Thyroid gland (tissue), 4 donors: ENCODE measurements at regions not wholly inside any gene's neighbourhood (a gene's known extent, or its start where the extent isn't known, plus 50 kb on each side); places are given as distances from the start of the nearest gene placed in this dataset.

Source experiments
- DNase-seq, 2 donors: peaks; one replicate each; pipeline ENCODE4 v3.0.0-alpha.2; 2019
- H3K27ac ChIP-seq, 3 donors: fragments of 200-600 bp; sonication (generic); 1 replicate in 2 of 3; 2 replicates in 1 of 3; pipeline ENCODE4 v1.5.1; 2016 to 2019; ENCODE audit warnings: mild to moderate bottlenecking in 1 of 3, moderate library complexity in 1 of 3
- H3K27me3 ChIP-seq: fragments of 200-600 bp; sonication (generic); one replicate; pipeline ENCODE4 v1.5.1; 2019
- H3K36me3 ChIP-seq, 2 donors: fragments of 200-600 bp; sonication (generic); one replicate each; pipeline ENCODE4 v1.5.1; 2016 to 2019
- H3K4me1 ChIP-seq, 2 donors: fragments of 200-600 bp; sonication (generic); one replicate each; pipeline ENCODE4 v1.5.1; 2017 to 2019
- H3K4me3 ChIP-seq, 3 donors: fragments of 200-600 bp; sonication (generic); replicated peaks in 1 of 3; 1 replicate in 2 of 3; 2 replicates in 1 of 3; pipeline ENCODE4 v1.5.1; 2016; ENCODE audit warnings: mild to moderate bottlenecking in 1 of 3
- H3K9me3 ChIP-seq: fragments of 200-600 bp; sonication (generic); one replicate; pipeline ENCODE4 v1.5.1; 2017
- CTCF ChIP-seq, 6 experiments: fragments of 200-600 bp in 3 of 6; fragments of 450-650 bp in 3 of 6; sonication (generic) in 3 of 6; IDR thresholded peaks; one replicate each; pipeline ENCODE4 v1.5.1; 2016 to 2019; ENCODE audit warnings: antibody characterized with exemption in 6 of 6, mild to moderate bottlenecking in 2 of 6, inconsistent platforms in 1 of 6, moderate library complexity in 1 of 6
- POLR2A ChIP-seq, 2 donors: fragments of 450-650 bp; IDR thresholded peaks; one replicate each; pipeline ENCODE4 v1.6.1; 2017; ENCODE audit warnings: antibody characterized with exemption in 2 of 2, mild to moderate bottlenecking in 2 of 2, moderate library complexity in 1 of 2
- whole genome bisulfite sequencing, 2 donors: methylation state at CpG; one replicate each; pipeline ENCODE4 v1.1.5; 2017; 5-methylcytosine and 5-hydroxymethylcytosine counted together
- intact Hi-C: fragments of 100-400 bp; cut with DNase I; formaldehyde crosslinking; loops from one replicate; pipeline ENCODE4 v1.15.1; 2023

DNA sequence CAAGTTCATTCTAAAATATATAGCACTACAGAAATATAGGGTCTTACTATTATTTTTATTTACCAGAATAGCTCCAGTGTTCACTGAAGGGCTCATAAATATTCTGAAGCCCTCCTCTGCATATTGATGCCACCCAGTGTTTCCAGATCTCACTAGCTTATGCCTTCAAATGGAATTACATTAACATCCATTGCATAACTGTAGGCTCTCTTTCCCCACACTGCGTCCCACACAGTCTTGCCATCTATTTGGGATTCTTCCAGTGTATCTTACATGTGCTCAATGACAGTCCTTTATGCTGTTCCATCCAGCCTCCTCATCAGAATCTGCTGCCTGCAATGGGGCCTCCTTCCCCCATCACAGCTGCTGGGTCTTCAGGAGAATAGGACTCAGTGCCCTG lies 137.2 kb downstream of the CYSLTR2 start:
- Histone ChIP-seq H3K36me3 (no peaks in the 10 kb centered on the region), H3K4me3 (no peak overlapping the region), H3K27ac (no peak overlapping the region), H3K27me3 (no peaks in the 10 kb centered on the region), H3K9me3 (no peaks in the 10 kb centered on the region), H3K4me1 (no peaks in the 10 kb centered on the region)
- intact Hi-C loops: no loop called here
- WGBS, 2 donors: 93 to 97% methylated on average over 1 of the region's 1 CpG
- no peak for TF ChIP-seq CTCF (IDR thresholded peaks at IDR 0.05)
- TF ChIP-seq POLR2A (IDR thresholded peaks at IDR 0.05): no peak
- no peak for DNase-seq

DNA sequence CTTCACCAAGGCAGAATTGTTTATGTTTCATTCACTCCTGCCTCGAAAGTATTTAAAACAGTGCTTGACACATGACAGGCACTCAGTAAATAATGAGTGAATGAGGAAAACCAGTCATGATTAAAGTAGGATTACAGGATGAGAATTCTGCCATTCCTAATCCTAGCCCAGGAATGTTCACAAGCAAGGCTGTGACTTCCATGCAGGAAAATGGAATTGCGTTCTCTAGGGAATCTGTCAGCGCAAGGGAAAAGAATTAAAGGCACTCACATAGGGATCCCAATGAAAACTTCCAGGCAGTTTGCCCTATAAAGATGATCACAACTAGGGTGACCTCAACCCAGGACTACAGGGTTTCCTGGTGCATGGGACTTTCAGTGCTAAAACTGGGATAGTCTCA lies 143.4 kb downstream of the CYSLTR2 start:
- Histone ChIP-seq H3K27ac (no peak overlapping the region), H3K27me3 (no peaks in the 10 kb centered on the region), H3K4me3 (no peak overlapping the region), H3K36me3 (no peaks in the 10 kb centered on the region), H3K9me3 (no peaks in the 10 kb centered on the region), H3K4me1 (no peaks in the 10 kb centered on the region)
- no peak for TF ChIP-seq CTCF (IDR thresholded peaks at IDR 0.05)
- TF ChIP-seq POLR2A (IDR thresholded peaks at IDR 0.05): no peak
- WGBS, 2 donors: 47 to 51% methylated on average over 3 of the region's 3 CpGs
- intact Hi-C loops: no loop called here
- no peak for DNase-seq

DNA sequence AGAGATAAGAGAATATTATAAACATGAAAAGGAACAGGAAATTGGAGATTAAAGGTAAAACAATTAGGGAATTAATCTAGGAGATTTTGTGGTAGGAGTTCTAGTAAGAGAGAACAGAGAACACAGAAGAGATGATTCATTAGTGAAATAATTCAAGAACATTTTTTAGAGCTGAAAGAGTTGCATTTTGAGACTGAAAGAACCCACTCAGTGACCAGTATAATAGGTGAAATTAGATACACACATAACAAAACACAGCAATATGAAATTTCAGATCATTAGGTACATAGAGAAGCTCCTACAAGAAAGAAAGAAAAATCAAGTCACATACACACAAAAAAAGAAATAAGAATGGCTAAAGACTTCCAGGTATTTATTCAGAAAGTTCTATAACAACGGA lies 144.0 kb downstream of the CYSLTR2 start:
- 88 to 95% methylated on average over 1 of the region's 1 CpG for WGBS, 2 donors
- H3K27me3 ChIP-seq: no peaks in the 10 kb centered on the region
- intact Hi-C loops: no loop called here
- H3K4me3 ChIP-seq: no peak overlapping the region
- H3K4me1 ChIP-seq: no peaks in the 10 kb centered on the region
- H3K9me3 ChIP-seq: no peaks in the 10 kb centered on the region
- no peak overlapping the region for H3K27ac ChIP-seq
- no peak for DNase-seq
- H3K36me3 ChIP-seq: no peaks in the 10 kb centered on the region
- TF ChIP-seq CTCF (IDR thresholded peaks at IDR 0.05): no peak
- no peak for TF ChIP-seq POLR2A (IDR thresholded peaks at IDR 0.05)

GRCh38 chr13:48798180-48798579 lies 144.5 kb downstream of the CYSLTR2 start:
- DNase-seq: no peak
- Histone ChIP-seq H3K4me1 (no peaks in the 10 kb centered on the region), H3K27ac (no peak overlapping the region), H3K27me3 (no peaks in the 10 kb centered on the region), H3K9me3 (no peaks in the 10 kb centered on the region), H3K4me3 (no peak overlapping the region), H3K36me3 (no peaks in the 10 kb centered on the region)
- intact Hi-C loops: no loop called here
- TF ChIP-seq POLR2A (IDR thresholded peaks at IDR 0.05): no peak
- no peak for TF ChIP-seq CTCF (IDR thresholded peaks at IDR 0.05)
- 86 to 93% methylated on average over 2 of the region's 2 CpGs for WGBS, 2 donors

- no peak for DNase-seq
- intact Hi-C loops: no loop called here
- 73 to 83% methylated on average over 3 of the region's 3 CpGs for WGBS, 2 donors
Observed at GRCh38 chr13:48801255-48801654, 147.5 kb downstream of the CYSLTR2 start.

More at GRCh38 chr13:48801255-48801654, 147.5 kb downstream of the CYSLTR2 start:
- Histone ChIP-seq H3K4me1 (no peaks in the 10 kb centered on the region), H3K36me3 (no peaks in the 10 kb centered on the region), H3K9me3 (no peaks in the 10 kb centered on the region), H3K4me3 (no peak overlapping the region), H3K27me3 (no peaks in the 10 kb centered on the region), H3K27ac (no peak overlapping the region)
- TF ChIP-seq CTCF (IDR thresholded peaks at IDR 0.05): no peak
- no peak for TF ChIP-seq POLR2A (IDR thresholded peaks at IDR 0.05)
